ENCODE measurements at regions not wholly inside any gene's neighbourhood (a gene's known extent, or its start where the extent isn't known, plus 50 kb on each side); places are given as distances from the start of the nearest gene placed in this dataset.

DNA sequence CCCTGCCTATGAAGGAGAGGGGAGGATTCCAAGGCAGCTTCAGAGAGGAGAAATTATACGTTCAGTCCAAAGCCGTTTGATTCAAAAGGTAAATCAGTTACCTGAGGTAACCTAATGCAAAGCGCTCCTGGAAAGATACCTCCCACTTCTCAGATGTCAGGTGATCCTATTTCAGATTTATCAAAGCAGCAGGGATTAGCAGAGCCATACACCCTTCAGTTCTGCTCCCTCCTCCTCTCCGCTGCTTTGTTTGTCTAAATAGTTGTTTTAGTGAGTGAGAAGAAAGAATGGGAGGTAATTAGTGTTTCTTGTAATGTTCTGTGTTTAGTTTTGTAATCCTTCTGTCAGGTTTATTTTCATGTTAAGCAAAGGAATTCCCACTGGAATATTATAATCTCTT is 81.1 kb downstream of the SOX14 start (continued):
- TF ChIP-seq, protein P1, sequence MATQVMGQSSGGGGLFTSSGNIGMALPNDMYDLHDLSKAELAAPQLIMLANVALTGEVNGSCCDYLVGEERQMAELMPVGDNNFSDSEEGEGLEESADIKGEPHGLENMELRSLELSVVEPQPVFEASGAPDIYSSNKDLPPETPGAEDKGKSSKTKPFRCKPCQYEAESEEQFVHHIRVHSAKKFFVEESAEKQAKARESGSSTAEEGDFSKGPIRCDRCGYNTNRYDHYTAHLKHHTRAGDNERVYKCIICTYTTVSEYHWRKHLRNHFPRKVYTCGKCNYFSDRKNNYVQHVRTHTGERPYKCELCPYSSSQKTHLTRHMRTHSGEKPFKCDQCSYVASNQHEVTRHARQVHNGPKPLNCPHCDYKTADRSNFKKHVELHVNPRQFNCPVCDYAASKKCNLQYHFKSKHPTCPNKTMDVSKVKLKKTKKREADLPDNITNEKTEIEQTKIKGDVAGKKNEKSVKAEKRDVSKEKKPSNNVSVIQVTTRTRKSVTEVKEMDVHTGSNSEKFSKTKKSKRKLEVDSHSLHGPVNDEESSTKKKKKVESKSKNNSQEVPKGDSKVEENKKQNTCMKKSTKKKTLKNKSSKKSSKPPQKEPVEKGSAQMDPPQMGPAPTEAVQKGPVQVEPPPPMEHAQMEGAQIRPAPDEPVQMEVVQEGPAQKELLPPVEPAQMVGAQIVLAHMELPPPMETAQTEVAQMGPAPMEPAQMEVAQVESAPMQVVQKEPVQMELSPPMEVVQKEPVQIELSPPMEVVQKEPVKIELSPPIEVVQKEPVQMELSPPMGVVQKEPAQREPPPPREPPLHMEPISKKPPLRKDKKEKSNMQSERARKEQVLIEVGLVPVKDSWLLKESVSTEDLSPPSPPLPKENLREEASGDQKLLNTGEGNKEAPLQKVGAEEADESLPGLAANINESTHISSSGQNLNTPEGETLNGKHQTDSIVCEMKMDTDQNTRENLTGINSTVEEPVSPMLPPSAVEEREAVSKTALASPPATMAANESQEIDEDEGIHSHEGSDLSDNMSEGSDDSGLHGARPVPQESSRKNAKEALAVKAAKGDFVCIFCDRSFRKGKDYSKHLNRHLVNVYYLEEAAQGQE (IDR thresholded peaks at IDR 0.05; ENCODE audit: unreplicated experiment), result no peak
- no peak for TF ChIP-seq EZH2phosphoT487 (IDR thresholded peaks at IDR 0.05; ENCODE audit: unreplicated experiment)
- no peak for TF ChIP-seq POLR2AphosphoS5 (IDR thresholded peaks at IDR 0.05; ENCODE audit: low read depth)
- TF ChIP-seq STAT1 (IDR thresholded peaks at IDR 0.05; ENCODE audit: unreplicated experiment), result no peak
- TF ChIP-seq EZH2 (IDR thresholded peaks at IDR 0.05; ENCODE audit: low read depth, unreplicated experiment), result no peak
- TF ChIP-seq JUNB (IDR thresholded peaks at IDR 0.05; ENCODE audit: unreplicated experiment), result no peak
- no peak for TF ChIP-seq ZNF331 (CRISPR knock-in tag; IDR thresholded peaks at IDR 0.05; ENCODE audit: low read depth)
- no peak for TF ChIP-seq CREB1 (CRISPR knock-in tag; IDR thresholded peaks at IDR 0.05; ENCODE audit: low read depth)
- TF ChIP-seq, protein P2, sequence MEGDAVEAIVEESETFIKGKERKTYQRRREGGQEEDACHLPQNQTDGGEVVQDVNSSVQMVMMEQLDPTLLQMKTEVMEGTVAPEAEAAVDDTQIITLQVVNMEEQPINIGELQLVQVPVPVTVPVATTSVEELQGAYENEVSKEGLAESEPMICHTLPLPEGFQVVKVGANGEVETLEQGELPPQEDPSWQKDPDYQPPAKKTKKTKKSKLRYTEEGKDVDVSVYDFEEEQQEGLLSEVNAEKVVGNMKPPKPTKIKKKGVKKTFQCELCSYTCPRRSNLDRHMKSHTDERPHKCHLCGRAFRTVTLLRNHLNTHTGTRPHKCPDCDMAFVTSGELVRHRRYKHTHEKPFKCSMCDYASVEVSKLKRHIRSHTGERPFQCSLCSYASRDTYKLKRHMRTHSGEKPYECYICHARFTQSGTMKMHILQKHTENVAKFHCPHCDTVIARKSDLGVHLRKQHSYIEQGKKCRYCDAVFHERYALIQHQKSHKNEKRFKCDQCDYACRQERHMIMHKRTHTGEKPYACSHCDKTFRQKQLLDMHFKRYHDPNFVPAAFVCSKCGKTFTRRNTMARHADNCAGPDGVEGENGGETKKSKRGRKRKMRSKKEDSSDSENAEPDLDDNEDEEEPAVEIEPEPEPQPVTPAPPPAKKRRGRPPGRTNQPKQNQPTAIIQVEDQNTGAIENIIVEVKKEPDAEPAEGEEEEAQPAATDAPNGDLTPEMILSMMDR (conservative IDR thresholded peaks at IDR 0.05; ENCODE audit: low read depth in 2 of 2), result no peak
- TF ChIP-seq ZNF114 (CRISPR knock-in tag; IDR thresholded peaks at IDR 0.05), result no peak
- TF ChIP-seq, protein P3, sequence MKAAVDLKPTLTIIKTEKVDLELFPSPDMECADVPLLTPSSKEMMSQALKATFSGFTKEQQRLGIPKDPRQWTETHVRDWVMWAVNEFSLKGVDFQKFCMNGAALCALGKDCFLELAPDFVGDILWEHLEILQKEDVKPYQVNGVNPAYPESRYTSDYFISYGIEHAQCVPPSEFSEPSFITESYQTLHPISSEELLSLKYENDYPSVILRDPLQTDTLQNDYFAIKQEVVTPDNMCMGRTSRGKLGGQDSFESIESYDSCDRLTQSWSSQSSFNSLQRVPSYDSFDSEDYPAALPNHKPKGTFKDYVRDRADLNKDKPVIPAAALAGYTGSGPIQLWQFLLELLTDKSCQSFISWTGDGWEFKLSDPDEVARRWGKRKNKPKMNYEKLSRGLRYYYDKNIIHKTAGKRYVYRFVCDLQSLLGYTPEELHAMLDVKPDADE (IDR thresholded peaks at IDR 0.05), result no peak

DNA sequence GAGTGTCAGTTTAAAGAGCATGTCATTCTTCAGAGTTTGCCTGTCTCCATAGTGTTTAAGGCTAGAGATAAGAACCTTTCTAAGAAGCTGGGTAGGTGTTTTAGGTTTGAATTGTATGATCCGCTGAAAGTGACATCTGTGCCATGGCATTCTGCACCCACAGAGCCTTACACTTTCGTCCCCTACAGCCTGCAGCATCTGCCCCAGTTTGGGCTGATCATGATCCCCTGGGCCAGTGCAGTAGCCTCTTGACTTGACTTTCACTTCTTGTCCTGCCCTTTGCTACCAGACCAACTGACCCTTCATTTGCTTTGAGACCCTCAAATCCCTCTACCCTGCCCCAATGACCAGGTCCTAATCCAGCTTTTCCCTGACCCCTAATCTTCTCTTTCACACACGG is 81.6 kb downstream of the SOX14 start:
- Histone ChIP-seq H4K20me1 (replicated peaks; ENCODE audit: insufficient read depth) (no peaks in the 10 kb centered on the region), H3F3A (replicated peaks; ENCODE audit: low read depth) (no peaks in the 10 kb centered on the region), H3K36me3 (ENCODE audit: insufficient read depth) (no peaks in the 10 kb centered on the region), H3K9me2 (ENCODE audit: insufficient read depth) (peaks cover 7% of the 10 kb centered on the region; the same call in 1 of the 2 replicates), H3K4me3 (no peak overlapping the region), H3K27ac (ENCODE audit: low read depth) (no peak overlapping the region), H3K27me3 (ENCODE audit: insufficient read depth) (no peaks in the 10 kb centered on the region), H3K79me2 (replicated peaks; ENCODE audit: insufficient read depth) (no peaks in the 10 kb centered on the region), H3K4me1 (ENCODE audit: insufficient read depth) (peaks cover 21% of the 10 kb centered on the region), H3K4me2 (0 out of 2 replicates have a peak overlapping the region, but pooled peaks have one; percentile 65), H2AFZ (no peak overlapping the region)
- Mint-ChIP-seq H3K4me3 (no peak overlapping the region), H3K27me3 (ENCODE audit: insufficient read depth, low read depth, poor library complexity) (peaks cover 2% of the 10 kb centered on the region), H3K4me1 (peaks cover 25% of the 10 kb centered on the region), H3K27ac (no peak overlapping the region), H3K36me3 (ENCODE audit: low read depth) (no peaks in the 10 kb centered on the region), H3K9me3 (no peaks in the 10 kb centered on the region)
- ATAC-seq (peak; percentile 17; the same call in 1 of the 3 replicates), DNase-seq (ENCODE audit: low spot score) (no peak)
- TF ChIP-seq, protein P3 (IDR thresholded peaks at IDR 0.05), result no peak
- TF ChIP-seq, protein P1 (IDR thresholded peaks at IDR 0.05; ENCODE audit: unreplicated experiment), result no peak
- no peak for TF ChIP-seq CREB1 (CRISPR knock-in tag; IDR thresholded peaks at IDR 0.05; ENCODE audit: low read depth)
